Esophagus squamous epithelium (tissue), 4 donors: ENCODE measurements at regions not wholly inside any gene's neighbourhood (a gene's known extent, or its start where the extent isn't known, plus 50 kb on each side); places are given as distances from the start of the nearest gene placed in this dataset.

Source experiments
- CTCF ChIP-seq, 6 experiments: fragments of 450-650 bp in 4 of 6; fragments of 200-600 bp in 2 of 6; sonication (generic) in 2 of 6; IDR thresholded peaks; one replicate each; pipeline ENCODE4 v1.5.1; 2016 to 2019; ENCODE audit warnings: antibody characterized with exemption in 6 of 6, mild to moderate bottlenecking in 4 of 6, moderate library complexity in 4 of 6
- POLR2A ChIP-seq, 4 donors: fragments of 450-650 bp; IDR thresholded peaks; one replicate each; pipeline ENCODE4 v1.6.1; 2017; ENCODE audit warnings: antibody characterized with exemption in 4 of 4, mild to moderate bottlenecking in 4 of 4, moderate library complexity in 3 of 4

GRCh38 chrX:109294097-109294814, 187.6 kb downstream of the GUCY2F start:
- TF ChIP-seq POLR2A (IDR thresholded peaks at IDR 0.05) (no peak), CTCF (IDR thresholded peaks at IDR 0.05) (no peak)
